Esophagus muscularis mucosa (tissue), 3 donors: ENCODE measurements at regions not wholly inside any gene's neighbourhood (a gene's known extent, or its start where the extent isn't known, plus 50 kb on each side); places are given as distances from the start of the nearest gene placed in this dataset.

Experiments used
- POLR2A ChIP-seq: fragments of 450-650 bp; IDR thresholded peaks from one replicate; pipeline ENCODE4 v1.6.1; 2017; ENCODE audit warnings: antibody characterized with exemption, moderate library complexity, mild to moderate bottlenecking, low read depth
- POLR2AphosphoS5 ChIP-seq, 2 donors: sonication (generic); formaldehyde crosslinking; IDR thresholded peaks; one replicate each; pipeline ENCODE4 v1.6.1; 2017; ENCODE audit warnings: antibody characterized with exemption in 2 of 2
- TF ChIP-seq, protein P1 (sequence below), 3 experiments: fragments of 200-600 bp in 2 of 3; fragments of 450-650 bp in 1 of 3; sonication (generic) in 2 of 3; IDR thresholded peaks; one replicate each; pipeline ENCODE4 v1.5.1; 2017 to 2019; ENCODE audit warnings: antibody characterized with exemption in 3 of 3, mild to moderate bottlenecking in 2 of 3, moderate library complexity in 1 of 3

DNA sequence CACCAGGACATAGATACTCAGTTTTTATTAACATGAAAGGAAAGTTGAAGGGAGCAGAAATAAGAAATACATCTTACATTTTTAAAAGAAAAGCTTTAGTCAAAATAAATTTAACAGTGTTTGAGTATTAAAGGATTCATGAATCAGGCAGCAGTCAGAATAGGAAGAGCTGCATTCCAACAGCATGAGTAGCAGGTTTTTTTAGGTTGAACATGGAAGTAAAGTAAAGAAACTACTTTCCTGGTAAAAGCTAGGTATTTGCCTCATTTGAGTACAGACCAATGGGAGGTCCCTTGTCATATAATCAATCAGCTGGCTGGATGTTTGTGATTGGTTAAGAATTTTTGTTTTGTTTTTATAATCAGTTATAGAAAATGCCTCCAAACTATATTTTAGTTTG is 645.9 kb upstream of the INTU start:
- TF ChIP-seq POLR2A: no peak
- TF ChIP-seq, protein P1, sequence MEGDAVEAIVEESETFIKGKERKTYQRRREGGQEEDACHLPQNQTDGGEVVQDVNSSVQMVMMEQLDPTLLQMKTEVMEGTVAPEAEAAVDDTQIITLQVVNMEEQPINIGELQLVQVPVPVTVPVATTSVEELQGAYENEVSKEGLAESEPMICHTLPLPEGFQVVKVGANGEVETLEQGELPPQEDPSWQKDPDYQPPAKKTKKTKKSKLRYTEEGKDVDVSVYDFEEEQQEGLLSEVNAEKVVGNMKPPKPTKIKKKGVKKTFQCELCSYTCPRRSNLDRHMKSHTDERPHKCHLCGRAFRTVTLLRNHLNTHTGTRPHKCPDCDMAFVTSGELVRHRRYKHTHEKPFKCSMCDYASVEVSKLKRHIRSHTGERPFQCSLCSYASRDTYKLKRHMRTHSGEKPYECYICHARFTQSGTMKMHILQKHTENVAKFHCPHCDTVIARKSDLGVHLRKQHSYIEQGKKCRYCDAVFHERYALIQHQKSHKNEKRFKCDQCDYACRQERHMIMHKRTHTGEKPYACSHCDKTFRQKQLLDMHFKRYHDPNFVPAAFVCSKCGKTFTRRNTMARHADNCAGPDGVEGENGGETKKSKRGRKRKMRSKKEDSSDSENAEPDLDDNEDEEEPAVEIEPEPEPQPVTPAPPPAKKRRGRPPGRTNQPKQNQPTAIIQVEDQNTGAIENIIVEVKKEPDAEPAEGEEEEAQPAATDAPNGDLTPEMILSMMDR (IDR thresholded peaks at IDR 0.05): no peak
- no peak for TF ChIP-seq POLR2AphosphoS5 (IDR thresholded peaks at IDR 0.05)
